HG02798 (cell line): ENCODE measurements at regions not wholly inside any gene's neighbourhood (a gene's known extent, or its start where the extent isn't known, plus 50 kb on each side); places are given as distances from the start of the nearest gene placed in this dataset.

Source experiments
- ATAC-seq: cut with Tn5 transposase; IDR thresholded peaks from one replicate; pipeline ENCODE4 v1.9.1; 2021; ENCODE audit warnings: mild to moderate bottlenecking; ENCODE audit not compliant: unreplicated experiment, poor library complexity

DNA sequence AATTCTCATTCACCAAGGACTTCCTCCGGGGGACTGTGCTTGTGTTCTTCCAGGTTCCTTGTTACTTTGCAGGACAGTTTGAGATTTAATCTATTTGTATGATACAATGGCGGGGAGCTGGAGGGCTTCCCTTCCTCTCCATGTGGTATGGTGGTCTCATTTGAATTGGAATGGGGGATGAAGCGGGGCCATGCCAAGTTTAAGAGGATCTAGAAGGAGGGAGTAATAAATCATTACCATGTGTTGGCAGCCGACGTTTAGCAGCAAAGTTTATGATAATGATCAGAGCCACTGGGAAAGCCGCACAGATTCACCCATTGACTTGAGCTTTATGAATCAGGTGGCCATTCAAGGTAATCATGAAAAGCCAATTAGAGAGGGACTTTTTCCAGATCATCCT, 355.1 kb upstream of the MGMT start:
- no peak for ATAC-seq

DNA sequence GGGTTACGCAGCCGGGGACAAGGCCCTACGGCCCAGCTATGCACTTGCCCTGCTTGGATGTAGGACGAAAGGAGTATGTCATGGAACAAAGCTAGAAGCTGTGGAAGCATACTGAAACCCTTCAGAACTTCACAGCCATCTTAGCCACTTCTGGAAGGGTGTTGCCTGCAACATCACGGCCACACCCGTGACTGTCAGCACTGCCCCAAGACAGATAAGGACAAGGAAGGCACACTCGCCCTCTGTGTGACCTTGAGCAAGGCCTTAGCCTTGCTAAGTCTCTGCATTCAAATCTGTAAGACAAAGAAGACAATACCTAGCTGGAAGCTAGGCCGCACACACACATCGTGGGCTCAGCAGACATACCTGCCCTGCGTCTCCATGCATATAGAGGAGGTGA, 352.5 kb upstream of the MGMT start:
- ATAC-seq = no peak

DNA sequence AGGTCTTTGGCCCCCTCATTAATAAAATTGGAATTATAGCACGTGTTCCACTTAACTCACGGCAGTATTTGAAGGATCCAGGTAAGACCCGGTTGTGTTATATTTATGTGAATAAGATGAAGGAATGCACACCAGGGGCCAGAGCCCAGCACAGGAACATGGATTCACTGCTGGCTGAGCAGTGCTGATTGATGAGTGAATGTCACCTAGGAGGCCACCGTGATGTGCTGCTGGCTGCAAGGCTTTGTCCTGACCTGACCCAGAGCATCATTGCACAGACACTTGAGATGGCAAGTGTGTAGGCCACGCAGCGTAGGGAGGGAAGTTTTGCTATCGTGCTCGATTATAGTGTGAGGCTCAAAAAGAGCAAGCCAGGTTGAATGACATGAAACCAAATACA, 350.7 kb upstream of the MGMT start:
- ATAC-seq = no peak

DNA sequence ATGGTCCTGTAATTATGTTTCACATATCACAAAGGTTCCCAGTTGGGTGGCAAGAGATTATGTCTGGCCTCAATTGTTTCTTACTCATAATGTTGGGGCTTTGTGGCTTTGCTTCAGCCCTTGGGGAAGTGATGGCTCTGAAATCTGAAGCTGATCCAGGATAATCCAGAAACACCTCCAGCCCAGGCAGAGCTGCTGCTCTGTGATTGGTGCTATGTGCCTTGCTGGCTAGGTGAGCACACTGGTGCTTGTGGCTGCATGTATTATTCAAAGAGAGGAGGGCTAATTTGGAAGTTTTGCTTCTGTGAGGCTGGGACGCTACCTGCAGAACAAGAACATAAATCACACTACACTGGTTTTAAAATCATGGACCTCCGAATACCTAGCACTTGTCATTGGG, 346.6 kb upstream of the MGMT start:
- no peak for ATAC-seq

DNA sequence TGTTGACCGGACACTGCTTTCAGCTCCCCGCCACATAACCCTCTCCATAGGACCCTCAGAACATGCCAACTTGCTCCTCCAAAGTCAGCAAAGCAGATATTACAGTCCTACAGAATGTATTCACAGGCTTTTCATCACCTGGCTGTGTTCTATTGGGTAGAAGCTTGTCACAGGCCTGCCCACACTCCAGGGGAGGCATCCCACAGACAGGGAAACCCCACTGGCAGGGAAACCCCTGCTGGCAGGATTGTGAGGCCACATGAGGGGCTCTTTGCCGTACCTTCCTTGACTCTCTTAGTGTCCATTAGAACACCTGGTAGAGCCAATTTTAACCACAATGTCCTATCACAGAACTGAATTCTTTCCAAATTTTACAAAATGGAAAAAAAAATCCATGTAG, 344.2 kb upstream of the MGMT start:
- no peak for ATAC-seq

DNA sequence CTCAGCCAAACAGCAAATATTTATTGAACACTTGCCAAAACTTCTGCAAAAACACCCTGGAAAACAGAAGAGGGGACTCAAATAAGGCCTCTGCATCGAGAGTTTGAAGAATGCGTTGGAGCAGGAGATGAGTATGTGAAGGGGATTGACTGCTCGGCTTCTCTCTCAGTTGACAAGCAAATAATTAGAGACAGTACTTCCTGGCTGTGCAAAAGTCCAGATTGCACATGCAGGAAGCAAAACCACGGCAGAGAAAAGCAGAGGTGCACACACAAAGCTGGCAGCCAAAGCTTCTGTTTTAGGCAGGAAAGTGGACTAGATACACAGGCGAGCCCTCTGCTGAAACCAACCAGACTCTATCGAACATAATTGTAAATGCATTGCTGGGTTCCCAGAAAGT, 343.6 kb upstream of the MGMT start:
- no peak for ATAC-seq

DNA sequence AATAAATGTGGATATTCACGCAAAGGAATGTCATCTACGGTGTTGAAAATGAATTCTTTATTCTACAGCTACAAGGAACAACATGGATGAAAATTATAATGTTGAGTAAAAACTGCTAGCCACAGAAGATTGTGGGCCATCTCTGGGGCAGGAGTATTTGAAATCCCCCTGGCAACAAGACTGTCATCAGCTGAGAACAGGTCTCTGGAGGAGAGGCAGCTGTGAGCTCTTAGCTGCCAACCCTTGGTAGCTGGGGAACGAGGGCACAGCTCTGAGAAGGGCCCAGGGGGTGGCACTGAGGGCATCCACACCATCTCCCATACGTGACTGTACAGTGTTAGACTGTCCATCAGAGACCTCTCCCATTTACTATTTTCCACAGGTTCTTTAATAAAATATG, 340.1 kb upstream of the MGMT start:
- no peak for ATAC-seq

DNA sequence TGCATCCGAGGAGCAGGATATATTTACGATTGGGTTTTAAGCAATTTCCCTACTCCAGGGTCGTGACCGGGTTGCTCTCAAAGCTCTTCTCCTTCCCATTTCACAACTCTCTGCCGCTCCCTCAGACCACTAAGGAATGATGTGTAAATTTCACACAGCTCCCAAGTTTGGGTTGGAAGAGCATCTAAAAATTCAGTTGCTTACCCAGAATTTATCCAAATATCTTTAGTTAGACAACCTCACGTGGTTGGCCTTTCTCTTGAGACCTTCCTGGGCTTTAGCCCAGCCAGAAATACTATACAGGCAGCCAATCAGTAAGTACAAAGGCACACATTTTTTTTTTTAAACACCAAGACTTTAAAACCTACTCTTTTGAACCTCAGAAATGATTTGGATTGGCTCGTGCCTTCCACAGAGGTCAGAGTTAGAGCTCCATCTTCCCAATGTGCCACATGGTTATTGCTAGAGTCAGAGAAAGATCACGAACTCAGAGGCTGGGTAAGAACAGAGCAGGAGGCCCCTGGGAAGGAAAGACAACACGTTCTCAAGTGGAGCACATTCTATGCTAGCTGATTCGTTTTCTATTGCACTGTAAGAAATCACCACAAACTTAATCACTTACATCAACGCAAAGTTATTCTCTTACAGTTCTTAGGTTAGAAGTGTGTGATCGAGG, 335.4 kb upstream of the MGMT start:
- ATAC-seq = no peak

DNA sequence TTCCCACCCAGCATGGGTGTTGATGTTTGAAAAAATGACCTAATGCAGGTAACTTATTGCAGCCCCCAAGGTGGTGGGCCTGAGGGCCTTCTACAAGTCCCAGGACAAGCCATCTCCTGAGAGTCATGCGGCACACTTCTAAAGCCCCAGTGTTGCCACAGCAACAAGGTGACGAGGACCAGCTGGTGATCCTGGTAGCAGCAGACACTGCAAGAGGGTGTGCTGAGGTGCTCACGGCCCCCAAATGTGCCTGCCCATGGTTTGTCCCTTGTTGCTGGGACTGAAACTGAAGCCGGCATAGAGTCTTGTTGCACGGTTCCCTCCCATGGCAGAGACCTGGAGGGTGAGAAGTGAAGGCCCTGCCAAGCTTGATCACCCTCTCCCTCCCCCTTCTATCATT, 333.2 kb upstream of the MGMT start:
- no peak for ATAC-seq

DNA sequence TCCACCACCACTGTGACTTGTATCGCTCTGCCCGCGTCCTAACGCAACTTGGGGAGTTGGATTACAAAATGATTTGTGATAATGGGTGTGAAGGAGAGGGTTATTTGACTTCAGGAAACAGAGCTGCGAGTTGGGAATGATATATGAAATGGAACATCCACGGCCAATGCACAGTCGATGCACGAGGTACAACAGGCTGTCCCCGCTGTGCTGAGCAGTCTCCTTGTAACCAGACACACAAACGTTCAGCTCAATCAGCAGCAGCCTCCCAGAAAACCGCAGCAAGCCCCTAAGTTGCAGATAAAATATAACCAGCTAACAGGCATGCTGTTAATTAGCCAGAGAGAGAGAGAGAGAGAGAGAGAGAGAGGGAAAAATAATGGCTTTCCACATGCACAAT, 332.7 kb upstream of the MGMT start:
- no peak for ATAC-seq

DNA sequence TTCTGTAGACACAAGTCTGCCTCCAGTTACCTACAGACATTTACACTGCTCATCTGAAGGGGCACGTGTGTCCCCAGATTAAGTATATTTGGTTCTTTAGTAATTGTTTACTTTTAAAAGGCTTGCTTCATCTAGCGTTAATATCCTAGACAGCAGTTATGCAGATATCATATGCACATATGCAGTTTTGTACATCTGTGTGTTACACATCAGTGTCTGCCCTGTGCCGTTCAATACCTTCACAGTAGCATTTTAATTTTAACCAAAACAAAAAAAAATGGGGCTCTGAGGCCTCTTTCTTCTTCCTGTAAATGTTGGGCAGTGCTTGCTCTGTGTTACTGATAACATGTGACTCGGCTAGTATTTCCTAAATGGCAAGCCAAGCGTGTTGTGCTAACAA, 331.4 kb upstream of the MGMT start:
- ATAC-seq = no peak

DNA sequence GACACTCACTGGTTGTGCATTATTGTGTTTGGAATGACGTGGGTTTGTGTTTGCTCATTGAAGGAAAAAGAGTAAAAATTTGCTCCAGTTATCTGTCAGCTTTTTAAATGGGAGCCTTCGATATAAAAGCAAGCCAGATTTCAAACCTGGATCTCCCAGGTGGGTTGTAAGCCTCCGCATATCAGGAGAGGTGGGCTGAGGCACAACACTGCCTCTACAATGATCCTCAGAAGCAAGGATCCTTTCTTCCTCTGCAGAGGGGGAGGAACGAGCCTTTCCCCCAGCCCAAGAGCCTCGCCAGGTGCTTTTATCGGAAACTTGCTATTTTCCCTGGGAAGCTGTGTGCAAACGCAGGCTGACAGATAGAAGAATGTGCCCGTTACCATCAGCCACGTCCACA, 331.0 kb upstream of the MGMT start:
- ATAC-seq = no peak

DNA sequence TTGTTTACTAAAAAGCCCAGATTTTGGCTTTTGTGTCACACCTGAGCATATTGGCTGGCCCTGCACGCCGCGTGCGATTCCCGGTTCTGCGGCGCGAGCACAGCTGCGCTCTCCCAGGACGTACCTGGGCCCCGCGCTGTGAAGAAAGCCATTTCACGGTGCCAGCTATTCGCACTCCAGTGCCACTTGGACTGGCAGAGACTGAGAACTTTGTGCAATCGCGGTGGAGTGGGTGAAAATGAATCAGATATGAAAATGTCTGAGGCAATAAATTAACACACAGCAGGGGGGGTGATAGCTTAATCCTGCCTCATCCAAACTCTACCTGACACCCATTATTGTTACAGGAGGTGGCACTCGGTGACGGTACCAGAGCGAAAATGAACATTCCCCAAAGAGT, 330.1 kb upstream of the MGMT start:
- no peak for ATAC-seq

DNA sequence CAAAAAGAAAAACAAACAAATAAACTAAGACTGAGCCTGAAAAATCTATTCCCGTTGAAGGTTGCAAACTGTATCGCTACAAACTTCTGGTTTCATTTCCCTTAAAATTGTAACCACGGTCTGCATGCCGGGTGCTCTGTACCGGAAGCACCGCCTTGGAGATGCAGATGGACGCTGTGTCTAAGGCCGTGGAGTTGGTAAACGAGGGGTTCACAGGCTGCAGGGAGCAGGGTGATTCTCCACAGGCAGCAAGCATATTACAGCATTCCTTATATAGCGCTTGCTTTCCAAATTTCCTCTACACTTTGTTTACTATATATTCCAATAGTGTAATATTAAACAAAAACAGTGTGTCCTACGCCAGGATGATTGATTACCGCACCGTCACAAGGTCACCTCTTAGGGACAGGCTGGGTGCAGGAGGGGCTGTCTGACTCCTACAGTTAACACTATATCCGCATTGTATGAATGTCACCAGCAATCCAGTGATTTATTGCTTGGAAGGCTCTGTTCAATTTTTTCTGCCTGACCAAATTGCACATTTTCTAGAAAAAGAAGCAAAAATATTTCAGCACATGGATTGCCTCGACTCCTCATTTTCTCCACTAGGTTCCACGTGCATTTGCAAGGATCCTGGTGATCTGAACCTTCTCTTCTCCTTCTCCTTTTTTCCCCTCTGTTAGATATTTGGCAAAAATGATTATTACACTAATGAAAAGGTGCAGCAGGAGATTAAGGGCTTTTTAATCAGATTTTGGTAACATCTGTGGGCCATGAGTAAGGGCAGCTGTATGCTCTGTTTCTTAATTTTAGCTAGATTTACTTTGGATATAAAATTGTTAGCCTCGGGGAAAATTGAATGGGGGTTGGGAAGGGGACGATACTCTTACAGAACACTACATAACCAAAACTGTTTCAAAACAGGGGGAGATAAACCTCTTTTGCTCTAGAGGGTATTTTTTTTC, 325.8 kb upstream of the MGMT start:
- no peak for ATAC-seq

DNA sequence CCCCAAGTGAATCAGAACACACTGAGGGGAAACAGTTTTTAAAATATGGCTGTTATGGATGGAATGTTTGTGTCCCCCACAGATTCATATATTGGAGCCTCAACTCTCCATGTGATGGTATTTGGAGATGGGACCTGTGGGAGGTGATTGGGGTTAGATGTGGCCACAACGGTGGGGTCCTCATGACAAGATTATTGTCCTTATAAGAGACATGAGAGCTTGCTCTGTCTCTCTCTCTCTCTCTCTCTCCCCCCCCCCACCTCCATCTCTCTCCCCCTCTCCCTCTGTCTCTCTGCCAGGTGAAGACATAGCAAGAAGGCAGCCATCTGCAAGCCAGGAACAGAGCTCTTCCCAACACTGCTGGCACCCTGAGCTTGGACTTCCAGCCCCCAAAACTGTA, 315.8 kb upstream of the MGMT start:
- no peak for ATAC-seq

DNA sequence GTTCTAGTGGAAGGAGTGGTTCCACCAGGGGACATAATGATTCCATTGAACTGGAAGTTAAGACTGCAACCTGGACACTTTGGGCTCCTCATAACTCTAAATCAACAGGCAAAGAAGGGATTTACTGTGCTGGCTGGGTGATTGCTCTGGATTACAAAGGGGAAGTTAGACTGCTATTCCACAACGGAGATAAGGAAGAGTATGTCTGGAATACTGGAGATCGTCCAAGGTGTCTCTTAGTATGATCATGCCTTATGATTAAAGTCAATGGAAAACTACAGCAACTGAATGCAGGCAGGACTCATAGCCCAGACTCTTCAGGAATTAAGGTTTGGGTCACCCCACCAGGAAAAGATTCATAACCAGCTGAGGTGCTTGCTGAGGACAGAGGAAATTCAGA, 310.6 kb upstream of the MGMT start:
- no peak for ATAC-seq

DNA sequence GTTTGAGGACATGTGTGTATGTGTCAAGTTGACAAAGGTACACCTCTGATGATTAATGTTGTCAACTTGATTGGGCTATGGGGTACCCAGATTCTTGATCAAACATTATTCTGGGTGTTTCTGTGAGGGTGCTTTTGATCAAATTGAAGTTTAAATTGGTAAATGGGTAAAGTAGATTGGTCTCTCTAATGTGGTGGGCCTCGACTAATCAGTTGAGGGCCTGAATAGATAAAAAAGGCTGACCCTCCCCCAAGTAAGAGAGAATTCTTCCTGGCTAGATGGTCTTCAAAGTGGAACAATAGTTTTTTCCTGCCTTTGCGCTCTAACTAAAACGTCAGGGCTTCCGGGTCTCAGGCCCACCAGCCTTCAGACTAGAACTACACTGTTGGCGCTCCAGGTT, 309.9 kb upstream of the MGMT start:
- no peak for ATAC-seq

DNA sequence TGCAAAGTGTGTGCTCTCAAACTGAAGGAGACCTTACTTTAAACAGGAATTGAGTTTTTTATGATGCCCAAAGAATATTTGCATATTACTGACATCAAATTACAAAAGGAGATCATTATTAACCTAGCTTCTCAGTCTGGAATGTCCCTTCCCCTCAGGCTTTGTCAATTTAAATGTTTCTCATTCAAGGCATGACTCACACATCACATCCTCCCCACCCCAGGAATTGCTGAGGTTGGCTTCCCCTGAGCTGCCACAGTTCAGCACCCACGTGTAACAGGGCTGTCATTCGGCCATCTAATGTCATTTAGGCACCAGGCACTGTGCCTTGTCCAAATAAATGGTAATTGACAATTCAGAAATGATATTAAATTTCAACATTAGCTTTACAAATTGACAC, 305.9 kb upstream of the MGMT start:
- no peak for ATAC-seq

DNA sequence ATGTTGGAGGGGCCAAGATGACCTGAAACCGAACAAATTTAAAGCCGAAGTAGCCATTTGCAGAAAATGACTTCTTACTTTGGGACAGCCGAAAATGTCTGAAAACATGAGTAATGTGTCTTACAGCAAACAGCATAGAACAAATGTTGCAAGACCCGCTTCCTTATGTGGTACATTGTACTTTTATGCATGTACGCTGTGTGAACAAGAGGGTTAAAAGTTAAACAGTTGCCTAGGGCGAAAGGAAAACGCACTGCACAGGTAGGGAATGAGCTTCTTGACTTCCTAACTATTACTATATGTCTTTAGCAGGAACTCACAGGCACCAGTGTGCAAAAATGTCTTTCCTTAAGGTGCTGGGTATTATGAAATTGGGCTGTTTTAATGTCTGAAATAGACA, 303.5 kb upstream of the MGMT start:
- no peak for ATAC-seq

DNA sequence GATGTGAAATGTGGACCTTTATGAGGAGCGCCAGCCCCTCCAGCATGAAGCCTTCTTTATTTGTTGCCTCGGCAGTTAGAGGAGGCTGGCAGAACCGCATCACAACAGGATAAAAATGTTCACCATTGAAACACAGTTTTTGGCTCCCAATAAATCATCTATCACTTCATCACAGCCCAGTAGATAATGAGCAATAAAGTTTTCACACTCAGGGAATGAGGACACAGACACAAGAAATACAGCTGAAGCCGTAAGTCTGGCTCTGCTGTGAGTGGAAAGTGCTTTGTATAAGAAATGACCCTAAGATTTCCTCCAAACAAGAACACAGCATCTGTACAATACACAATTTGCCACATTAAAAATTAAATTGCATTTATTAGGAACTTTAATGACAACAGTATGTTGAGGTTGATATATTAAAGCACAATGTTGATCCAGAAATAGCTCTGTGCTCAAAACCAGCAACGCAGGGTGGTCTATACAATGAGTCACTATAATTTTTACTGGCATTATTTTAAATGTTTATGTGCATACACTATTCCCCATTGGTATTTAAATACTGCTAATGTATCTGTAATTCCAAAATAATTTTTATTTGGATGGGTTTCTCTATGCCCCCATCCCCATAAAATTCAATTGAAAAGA, 301.8 kb upstream of the MGMT start:
- no peak for ATAC-seq

DNA sequence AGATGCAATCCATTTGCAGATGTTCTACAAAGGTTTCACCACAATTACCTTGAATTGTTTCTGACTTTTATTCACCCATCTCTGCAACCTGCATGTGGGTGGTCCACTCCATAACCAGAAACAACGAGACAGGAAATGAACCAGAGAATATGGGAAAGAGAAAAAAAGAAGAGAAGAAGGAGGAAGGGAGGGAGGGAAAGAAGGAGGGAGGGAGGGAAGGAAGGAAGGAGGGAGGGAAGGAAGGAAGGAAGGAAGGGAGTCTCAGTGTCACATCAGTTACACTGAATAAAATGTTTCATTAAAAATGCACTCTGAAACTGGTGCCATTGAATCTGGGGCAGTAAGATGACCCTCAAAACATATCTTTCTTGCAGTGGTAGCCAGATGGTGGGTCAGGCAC, 301.3 kb upstream of the MGMT start:
- ATAC-seq = no peak
